Endometrial microvascular endothelial cells (primary cell): ENCODE measurements at regions not wholly inside any gene's neighbourhood (a gene's known extent, or its start where the extent isn't known, plus 50 kb on each side); places are given as distances from the start of the nearest gene placed in this dataset.

Experiments
- in situ Hi-C: cut with HindIII; loops from 2 replicates; pipeline ENCODE4 v1.10.0; 2017; ENCODE audit warnings: low sequenced_read_pairs, low pct_unique_long_range_greater_than_20kb; ENCODE audit errors: inconsistent ontology term

GRCh38 chr14:53836551-53836950, 120.1 kb downstream of the BMP4 start:
- in situ Hi-C loops = no loop called here

- in situ Hi-C loops = no loop called here
These were observed 127.8 kb downstream of the BMP4 start for GRCh38 chr14:53828820-53829219.

DNA sequence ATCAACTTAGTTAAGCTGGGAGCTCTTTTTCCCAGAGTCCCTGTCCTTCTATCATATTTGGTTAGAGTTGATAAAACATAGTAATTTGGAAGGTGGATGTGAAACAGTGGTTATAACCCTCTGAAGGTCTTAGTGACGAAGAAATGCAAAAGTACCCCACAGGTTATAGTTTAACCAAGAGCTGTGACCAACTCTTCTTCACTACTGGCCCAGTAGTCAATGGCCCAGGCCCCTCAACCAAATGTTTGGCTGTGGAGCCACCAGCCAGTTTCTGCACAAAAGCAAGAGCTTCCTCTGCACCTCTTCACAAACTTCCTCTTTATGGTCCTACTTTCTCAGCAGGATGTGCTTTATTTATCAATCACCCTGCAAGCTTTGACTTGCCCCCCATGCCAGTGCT, 132.6 kb downstream of the BMP4 start:
- in situ Hi-C loops = no loop called here

GRCh38 chr14:53814392-53814791, 142.2 kb downstream of the BMP4 start:
- in situ Hi-C loops = no loop called here

GRCh38 chr14:53810221-53810620, 146.4 kb downstream of the BMP4 start:
- in situ Hi-C loops = no loop called here

DNA sequence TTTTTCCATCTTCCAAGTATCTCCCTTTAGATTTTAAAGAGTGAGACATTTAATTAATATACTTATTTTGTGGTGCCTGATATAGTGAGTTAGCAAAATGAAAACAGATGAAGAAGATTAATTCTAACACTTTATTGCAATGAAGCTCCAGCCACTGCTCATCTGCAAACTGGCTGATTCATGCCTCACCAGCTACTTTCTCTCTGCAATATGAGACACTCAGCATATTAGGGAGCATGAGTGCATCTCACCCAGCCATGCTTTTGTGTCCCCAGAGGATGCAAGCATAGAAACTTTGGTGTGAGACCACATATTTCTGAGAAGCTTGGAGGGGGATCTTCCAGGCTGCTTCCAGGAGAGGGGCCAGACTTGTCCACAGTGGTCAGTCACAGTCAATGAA, 148.6 kb downstream of the BMP4 start:
- in situ Hi-C loops = no loop called here

DNA sequence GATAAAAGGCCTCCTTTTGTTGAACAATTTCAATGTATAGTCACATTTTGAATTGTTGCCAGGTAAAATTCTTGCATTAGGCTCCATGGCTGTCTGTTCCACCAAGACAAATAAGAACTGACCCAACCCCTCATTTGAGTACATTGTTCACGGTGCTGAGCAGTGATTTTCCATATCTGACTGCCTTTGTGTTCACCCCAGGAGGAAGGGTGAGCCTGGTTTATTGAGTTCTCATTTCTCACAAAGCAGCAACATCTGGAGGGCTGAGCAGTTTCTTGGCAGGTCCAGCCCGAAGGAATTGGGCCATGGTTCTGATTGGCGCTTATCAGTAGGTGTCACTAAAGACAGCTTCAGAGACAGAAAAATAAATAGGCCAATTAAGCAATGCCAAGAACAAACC, 149.1 kb downstream of the BMP4 start:
- in situ Hi-C loops = no loop called here

- in situ Hi-C loops = no loop called here
These were observed 149.5 kb downstream of the BMP4 start for GRCh38 chr14:53807108-53807507.

DNA sequence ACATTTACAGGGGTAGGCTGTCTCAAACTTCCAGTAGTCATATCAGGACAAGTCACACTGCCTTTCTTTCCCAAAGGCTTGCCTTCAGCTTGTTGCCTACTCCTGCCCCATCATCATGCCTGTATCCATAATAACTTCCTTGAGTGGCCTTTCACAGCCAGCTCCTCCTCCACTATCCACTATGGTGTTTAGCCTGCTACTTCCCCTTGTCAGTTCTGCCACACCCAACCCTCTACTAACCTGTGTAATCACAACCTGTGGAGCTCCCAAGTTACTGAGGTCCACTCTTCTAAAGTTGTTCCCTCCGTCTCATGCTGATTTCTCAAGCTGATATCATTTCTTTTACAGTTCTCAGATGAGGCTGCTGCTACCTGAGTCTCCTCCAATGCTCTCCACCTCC, 159.9 kb downstream of the BMP4 start:
- in situ Hi-C loops = no loop called here

- in situ Hi-C loops = no loop called here
These were observed 162.7 kb downstream of the BMP4 start for GRCh38 chr14:53793790-53794505.

GRCh38 chr14:53792909-53793308, 163.7 kb downstream of the BMP4 start:
- in situ Hi-C loops = no loop called here

DNA sequence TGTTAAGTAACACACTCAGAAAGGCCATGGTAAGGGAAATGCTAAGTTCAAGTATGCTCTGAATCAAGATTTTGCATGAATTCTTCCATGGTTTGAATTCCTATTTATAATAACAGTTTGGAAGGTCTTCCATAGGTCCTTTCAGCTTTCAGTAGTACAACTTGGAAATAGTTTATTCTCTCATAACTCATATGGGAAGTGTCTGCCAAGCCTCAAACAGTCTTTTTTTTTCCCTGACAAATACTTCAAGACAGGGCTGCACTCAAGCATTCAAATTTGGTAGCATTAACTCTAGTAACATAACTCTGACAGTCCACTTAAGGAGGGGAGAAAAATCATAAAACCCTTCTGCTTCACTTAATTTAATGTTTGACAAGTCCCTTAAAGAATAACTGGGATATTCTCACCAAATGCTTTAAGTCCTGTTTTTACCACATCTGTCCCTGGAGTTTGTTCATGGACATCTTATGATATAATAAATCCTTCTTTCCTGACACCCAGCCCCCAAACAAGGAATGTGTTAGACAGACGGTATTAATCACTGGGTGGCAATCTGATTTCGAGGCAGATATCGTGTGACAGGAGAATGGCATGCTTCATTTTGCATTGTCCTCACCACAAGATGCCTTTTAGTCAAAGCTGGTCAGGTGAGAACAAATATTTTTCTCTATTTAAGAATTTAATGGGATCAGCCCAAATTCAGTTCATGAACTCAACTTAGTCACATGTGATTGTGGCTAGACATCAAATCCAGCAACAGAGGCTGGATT, 165.7 kb downstream of the BMP4 start:
- in situ Hi-C loops = no loop called here

GRCh38 chr14:53788566-53788965, 168.1 kb downstream of the BMP4 start:
- in situ Hi-C loops = no loop called here

DNA sequence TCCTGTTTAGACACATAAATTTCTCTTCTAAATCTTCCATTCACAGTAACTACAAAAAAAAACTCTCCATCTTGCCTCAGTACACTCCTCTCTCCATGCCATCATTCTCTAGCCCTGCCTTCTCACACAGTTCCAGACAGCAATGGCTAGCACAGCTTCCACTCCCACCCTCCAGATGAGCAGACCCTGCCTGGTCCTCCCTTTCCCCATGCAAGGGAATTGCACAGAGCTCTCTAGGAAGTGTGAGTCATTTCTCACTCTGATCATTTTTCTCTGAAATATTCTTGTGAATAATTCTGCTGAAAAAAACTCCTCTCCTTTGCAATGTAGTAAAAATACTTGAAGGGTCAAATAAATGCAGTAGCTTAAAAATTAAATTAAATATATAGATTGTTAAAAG, 170.6 kb downstream of the BMP4 start:
- in situ Hi-C loops = no loop called here

GRCh38 chr14:53784688-53785087, 171.9 kb downstream of the BMP4 start:
- in situ Hi-C loops = no loop called here

DNA sequence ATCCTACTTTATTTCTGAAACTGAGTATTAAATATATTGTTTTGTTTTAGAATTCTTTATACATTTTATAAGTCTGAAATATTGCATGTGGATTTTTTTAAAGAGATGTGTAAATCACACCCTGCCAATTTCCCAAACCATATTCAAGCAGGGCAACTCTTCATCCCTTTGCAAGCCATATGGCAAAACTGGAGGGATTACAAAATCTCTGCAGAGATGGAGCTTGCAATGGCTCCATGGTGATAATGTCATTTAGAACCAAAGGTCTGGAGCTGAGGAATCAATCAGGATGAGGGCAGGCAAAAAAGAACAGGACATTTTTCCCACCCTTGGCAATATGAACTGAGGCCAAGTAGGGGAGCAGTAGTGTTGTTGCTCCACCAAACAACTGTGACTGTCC, 173.4 kb downstream of the BMP4 start:
- in situ Hi-C loops = no loop called here

DNA sequence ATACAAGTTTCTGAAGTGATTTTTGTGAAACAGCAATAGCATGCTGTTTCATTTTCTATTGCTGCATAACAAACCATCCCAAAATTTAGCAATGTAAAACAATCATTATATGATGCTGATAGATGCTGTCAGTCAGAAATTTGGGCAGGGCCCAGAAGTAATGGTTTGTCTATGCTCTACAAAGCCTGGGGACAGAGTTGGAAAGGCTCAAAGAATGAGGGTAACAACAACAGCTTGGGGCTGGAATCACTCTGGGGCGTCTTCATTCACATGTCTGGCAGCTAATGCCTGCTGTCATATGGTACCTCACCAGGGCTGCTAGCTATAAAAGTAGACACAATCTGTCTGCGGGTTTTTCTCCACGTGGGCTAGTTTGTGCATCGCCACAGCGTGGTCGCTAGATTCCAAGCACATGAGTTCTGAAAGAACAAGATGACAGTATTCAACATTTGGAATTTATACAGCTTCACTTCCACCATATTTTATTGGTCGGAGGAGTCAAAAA, 176.5 kb downstream of the BMP4 start:
- in situ Hi-C loops = no loop called here

GRCh38 chr14:53779301-53779700, 177.3 kb downstream of the BMP4 start:
- in situ Hi-C loops = no loop called here

- in situ Hi-C loops = no loop called here
These were observed 178.4 kb downstream of the BMP4 start for GRCh38 chr14:53778263-53778662.

GRCh38 chr14:53772936-53773335, 183.7 kb downstream of the BMP4 start:
- in situ Hi-C loops = no loop called here
